ENCODE measurements at regions not wholly inside any gene's neighbourhood (a gene's known extent, or its start where the extent isn't known, plus 50 kb on each side); places are given as distances from the start of the nearest gene placed in this dataset.
A peak's percentile ranks its signal among the peaks of the same experiment; 100 is the strongest.

DNA sequence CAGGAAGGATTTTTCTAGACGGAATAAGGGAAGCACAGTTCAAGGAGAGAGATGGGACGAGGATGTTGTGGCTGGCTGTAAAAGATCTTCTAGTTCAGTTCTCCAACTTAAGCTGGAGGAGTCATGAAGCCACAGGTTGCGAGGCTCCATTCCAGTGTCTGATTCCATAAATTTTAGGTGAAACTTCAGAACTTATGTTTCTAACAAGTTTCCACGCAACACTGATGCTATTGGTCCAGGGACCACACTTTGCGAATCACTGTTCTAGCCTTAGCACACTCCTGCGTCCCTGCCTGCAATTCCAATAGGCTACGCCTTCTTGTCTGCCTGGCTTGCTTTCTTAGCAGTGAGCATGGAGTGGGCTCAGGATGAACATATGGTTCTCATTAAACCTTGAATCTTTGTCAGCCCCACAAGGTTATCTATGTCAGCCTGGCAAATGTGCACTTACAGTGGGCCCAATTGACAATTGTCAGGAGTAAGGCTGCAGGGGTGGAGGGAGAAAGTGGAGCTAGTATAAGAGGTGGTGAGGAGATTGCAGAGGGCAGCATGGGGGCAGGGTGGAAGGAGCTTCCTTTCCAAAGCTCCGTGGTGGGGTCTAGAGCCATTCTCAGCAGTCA is 438.1 kb upstream of the ST6GAL2 start:
- Mint-ChIP-seq H3K4me3 (no peak overlapping the region), H3K27me3 (ENCODE audit: low read depth) (no peaks in the 10 kb centered on the region), H3K4me1 (peaks cover 45% of the 10 kb centered on the region), H3K9me3 (peaks cover 11% of the 10 kb centered on the region), H3K36me3 (ENCODE audit: low read depth) (peaks cover 3% of the 10 kb centered on the region), H3K27ac (peak overlapping the region in 2 of 3 experiments; percentile 37 to 99)
- TF ChIP-seq, protein P1, sequence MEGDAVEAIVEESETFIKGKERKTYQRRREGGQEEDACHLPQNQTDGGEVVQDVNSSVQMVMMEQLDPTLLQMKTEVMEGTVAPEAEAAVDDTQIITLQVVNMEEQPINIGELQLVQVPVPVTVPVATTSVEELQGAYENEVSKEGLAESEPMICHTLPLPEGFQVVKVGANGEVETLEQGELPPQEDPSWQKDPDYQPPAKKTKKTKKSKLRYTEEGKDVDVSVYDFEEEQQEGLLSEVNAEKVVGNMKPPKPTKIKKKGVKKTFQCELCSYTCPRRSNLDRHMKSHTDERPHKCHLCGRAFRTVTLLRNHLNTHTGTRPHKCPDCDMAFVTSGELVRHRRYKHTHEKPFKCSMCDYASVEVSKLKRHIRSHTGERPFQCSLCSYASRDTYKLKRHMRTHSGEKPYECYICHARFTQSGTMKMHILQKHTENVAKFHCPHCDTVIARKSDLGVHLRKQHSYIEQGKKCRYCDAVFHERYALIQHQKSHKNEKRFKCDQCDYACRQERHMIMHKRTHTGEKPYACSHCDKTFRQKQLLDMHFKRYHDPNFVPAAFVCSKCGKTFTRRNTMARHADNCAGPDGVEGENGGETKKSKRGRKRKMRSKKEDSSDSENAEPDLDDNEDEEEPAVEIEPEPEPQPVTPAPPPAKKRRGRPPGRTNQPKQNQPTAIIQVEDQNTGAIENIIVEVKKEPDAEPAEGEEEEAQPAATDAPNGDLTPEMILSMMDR (IDR thresholded peaks at IDR 0.05; ENCODE audit: unreplicated experiment in 3 of 3) = no peak

DNA sequence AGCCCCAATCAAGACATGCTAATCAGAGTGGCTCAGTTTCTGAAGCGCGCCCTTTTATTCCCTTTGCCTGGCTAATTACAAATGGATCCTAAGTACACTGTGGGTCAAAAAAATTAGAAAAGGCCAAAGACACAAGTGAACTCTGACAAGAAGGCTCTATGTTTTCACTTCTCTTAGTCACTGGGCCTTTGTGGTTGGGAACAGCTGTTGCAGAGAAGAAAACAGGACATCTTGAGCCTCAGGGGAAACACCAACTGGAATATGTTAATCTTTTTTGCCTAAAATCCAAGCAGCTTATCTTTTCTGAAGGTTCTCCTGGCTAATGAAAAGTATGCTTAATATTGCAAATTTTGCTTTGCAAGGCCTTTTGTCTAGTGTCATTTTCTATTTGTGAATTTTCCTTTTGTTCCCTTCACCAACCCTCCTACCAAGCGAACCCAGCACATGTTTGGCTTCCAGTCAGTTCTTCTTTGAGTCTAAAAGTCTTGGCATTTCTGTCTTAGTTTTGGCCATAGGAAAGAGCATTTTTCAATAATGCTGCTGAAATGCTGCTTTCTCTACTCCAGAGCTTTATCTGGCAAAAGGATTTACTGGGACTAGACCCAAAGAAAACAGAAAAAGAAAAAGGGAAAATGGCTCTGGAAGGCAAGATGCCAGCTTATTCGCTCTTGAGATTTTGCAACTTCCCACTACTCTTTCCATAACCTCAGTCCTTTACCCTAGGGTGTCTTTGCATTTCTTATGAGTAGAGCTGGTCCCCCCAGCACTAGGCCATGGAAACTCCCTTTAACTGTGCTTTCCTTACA is 440.2 kb upstream of the ST6GAL2 start:
- TF ChIP-seq, protein P1 (IDR thresholded peaks at IDR 0.05; ENCODE audit: unreplicated experiment in 3 of 3) = no peak
- peak overlapping the region; percentile 94 to 99 (median 96) for H3K27ac Mint-ChIP-seq
- peaks cover 45% of the 10 kb centered on the region for H3K4me1 Mint-ChIP-seq
- peaks cover 3% of the 10 kb centered on the region for H3K36me3 Mint-ChIP-seq (ENCODE audit: low read depth)
- H3K9me3 Mint-ChIP-seq = peaks cover 26% of the 10 kb centered on the region
- H3K27me3 Mint-ChIP-seq (ENCODE audit: low read depth) = no peaks in the 10 kb centered on the region
- H3K4me3 Mint-ChIP-seq = peak overlapping the region in 1 of 3 experiments; percentile 16

DNA sequence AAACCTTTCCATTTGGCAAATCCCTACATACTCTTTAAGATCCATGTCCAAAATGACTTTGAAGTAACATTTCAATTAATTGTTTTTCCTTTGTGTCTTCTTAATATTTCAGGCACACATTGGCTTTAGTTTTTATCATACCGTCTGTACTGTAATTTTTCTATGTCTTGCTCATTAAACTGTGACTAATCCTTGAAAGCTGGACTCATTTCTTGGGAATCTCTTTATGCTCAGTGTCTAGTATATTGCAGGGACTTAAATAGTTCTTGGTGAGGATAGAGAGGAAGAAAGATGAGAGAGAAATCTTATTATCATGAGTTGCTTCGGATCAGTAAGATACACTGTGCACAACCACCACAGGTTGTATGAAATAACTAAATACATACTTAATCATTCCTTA is 448.3 kb upstream of the ST6GAL2 start:
- Mint-ChIP-seq H3K9me3 (peaks cover 20% of the 10 kb centered on the region), H3K4me3 (no peak overlapping the region), H3K27me3 (ENCODE audit: low read depth) (no peaks in the 10 kb centered on the region), H3K36me3 (ENCODE audit: low read depth) (no peaks in the 10 kb centered on the region), H3K4me1 (peaks cover 22% of the 10 kb centered on the region), H3K27ac (no peak overlapping the region)
- TF ChIP-seq, protein P1 (IDR thresholded peaks at IDR 0.05; ENCODE audit: unreplicated experiment in 3 of 3) = no peak

DNA sequence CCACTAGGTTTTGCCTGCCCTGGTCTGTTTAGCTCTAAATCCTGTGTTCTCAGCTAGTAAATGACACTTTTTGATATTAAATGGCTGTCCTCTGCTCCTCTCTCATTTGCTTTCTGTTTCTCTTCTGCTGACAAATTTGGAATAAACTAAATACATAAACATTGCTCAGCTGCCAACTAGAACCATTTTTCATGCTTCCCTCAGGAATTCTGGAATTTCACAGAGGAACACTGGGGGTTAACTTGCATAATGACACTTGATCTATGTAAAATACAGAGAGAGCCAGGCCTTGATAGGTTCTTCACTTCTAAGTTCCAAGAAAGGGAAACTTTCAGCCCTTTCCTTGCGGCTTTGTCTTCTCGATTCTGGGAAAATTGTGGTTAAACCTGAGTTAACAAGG is 450.6 kb upstream of the ST6GAL2 start:
- H3K27ac Mint-ChIP-seq = peak overlapping the region; percentile 35 to 84 (median 75)
- TF ChIP-seq, protein P1 (IDR thresholded peaks at IDR 0.05; ENCODE audit: unreplicated experiment in 3 of 3) = no peak
- H3K27me3 Mint-ChIP-seq (ENCODE audit: low read depth) = no peaks in the 10 kb centered on the region
- H3K36me3 Mint-ChIP-seq (ENCODE audit: low read depth) = no peaks in the 10 kb centered on the region
- H3K4me1 Mint-ChIP-seq = peaks cover 22% of the 10 kb centered on the region
- peaks cover 15% of the 10 kb centered on the region for H3K9me3 Mint-ChIP-seq
- no peak overlapping the region for H3K4me3 Mint-ChIP-seq

DNA sequence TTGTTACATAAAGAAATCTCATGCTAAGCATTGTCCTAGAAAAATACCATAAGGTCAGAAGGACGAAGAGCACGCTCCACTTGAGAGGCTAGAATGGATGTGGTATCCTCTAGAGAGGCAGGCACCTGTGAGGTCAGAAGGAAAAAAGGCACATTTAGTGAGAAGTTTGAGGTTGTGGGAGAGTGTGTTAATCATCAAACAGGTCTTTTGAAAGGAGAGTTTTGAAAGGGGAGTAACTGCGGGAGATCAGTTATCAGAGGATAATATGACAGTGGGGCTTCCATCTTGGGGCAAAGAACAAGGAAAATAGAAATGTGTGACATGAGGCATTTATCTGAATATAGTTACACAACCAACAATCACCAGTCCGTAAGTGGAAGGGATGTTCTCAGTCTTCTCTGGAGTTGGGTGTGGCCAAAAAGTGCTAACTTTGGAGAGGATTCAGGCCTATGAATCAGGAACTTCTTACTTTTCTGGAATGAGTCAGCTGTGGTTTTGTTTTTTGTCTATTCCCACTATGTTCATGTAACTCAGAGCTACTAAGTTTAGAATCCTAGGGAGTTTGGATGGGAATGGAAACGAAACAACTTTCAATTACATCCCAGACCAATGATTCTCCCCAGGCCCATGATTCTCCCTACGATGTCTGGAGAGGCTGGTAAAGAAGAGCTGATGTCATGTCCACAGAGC is 451.4 kb upstream of the ST6GAL2 start:
- H3K4me3 Mint-ChIP-seq = no peak overlapping the region
- H3K36me3 Mint-ChIP-seq (ENCODE audit: low read depth) = no peaks in the 10 kb centered on the region
- peaks cover 22% of the 10 kb centered on the region for H3K4me1 Mint-ChIP-seq
- H3K9me3 Mint-ChIP-seq = peaks cover 12% of the 10 kb centered on the region
- TF ChIP-seq, protein P1 (IDR thresholded peaks at IDR 0.05; ENCODE audit: unreplicated experiment in 3 of 3) = no peak
- H3K27ac Mint-ChIP-seq = peak overlapping the region; percentile 35 to 84 (median 75)
- no peaks in the 10 kb centered on the region for H3K27me3 Mint-ChIP-seq (ENCODE audit: low read depth)

Data from nephron (organoid).